PC-9 (cell line): ENCODE measurements at regions not wholly inside any gene's neighbourhood (a gene's known extent, or its start where the extent isn't known, plus 50 kb on each side); places are given as distances from the start of the nearest gene placed in this dataset.

Experiments
- BruUV-seq: library from RNA; stranded (reverse); fragments of 400-500 nt; replicated peaks from 2 replicates; lab custom pipeline; 2021; lab: Mats Ljungman, UMichigan
- CTCF ChIA-PET: fragments of 300-600 bp; sonication (Branson Sonifier 250); formaldehyde crosslinking; loops from one replicate; lab custom pipeline; 2022; ENCODE audit warnings: antibody characterized with exemption; lab: Charles Lee
- POLR2A ChIA-PET: fragments of 300-600 bp; sonication (Branson Sonifier 250); formaldehyde crosslinking; loops from one replicate; lab custom pipeline; 2022; ENCODE audit warnings: antibody characterized with exemption; ENCODE audit not compliant: unreplicated experiment; lab: Charles Lee
- DNase-seq, 2 experiments: peaks; one replicate each; pipeline versions ENCODE4 v3.0.0 to v3.0.0-alpha.2; 2015 to 2022; ENCODE audit warnings: mixed read lengths in 1 of 2
- H2AFZ ChIP-seq: fragments of 200-600 bp; sonication (generic); 2 replicates; pipeline ENCODE4 v1.8.1; 2017; ENCODE audit warnings: antibody characterized with exemption
- H3F3A ChIP-seq: fragments of 200-600 bp; sonication (generic); 2 replicates; pipeline ENCODE4 v1.8.1; 2017; ENCODE audit warnings: antibody characterized with exemption, mild to moderate bottlenecking, low read depth; ENCODE audit not compliant: insufficient read depth
- H3K27ac ChIP-seq: fragments of 200-600 bp; sonication (generic); 2 replicates; pipeline ENCODE4 v1.6.1; 2016; ENCODE audit warnings: mixed run types
- H3K27me3 ChIP-seq: fragments of 200-600 bp; sonication (generic); 2 replicates; pipeline ENCODE4 v1.6.1; 2016; ENCODE audit warnings: low read depth, mixed run types; ENCODE audit not compliant: insufficient read depth
- H3K36me3 ChIP-seq: fragments of 200-600 bp; sonication (generic); 2 replicates; pipeline ENCODE4 v1.6.1; 2016; ENCODE audit warnings: low read depth, mixed run types
- H3K4me1 ChIP-seq: fragments of 200-600 bp; sonication (generic); replicated peaks from 2 replicates; pipeline ENCODE4 v1.6.1; 2016; ENCODE audit warnings: mixed run types; ENCODE audit not compliant: insufficient read depth
- H3K4me2 ChIP-seq: fragments of 200-600 bp; sonication (generic); 2 replicates; pipeline ENCODE4 v1.6.1; 2017; ENCODE audit warnings: mixed run types
- H3K4me3 ChIP-seq: fragments of 200-600 bp; sonication (generic); 2 replicates; pipeline ENCODE4 v1.6.1; 2016; ENCODE audit warnings: mixed run types
- H3K79me2 ChIP-seq: fragments of 200-600 bp; sonication (generic); 2 replicates; pipeline ENCODE4 v1.6.1; 2017; ENCODE audit warnings: low read depth, mixed run types
- H3K9me2 ChIP-seq: fragments of 200-600 bp; sonication (generic); 2 replicates; pipeline ENCODE4 v1.8.1; 2017; ENCODE audit warnings: mild to moderate bottlenecking; ENCODE audit not compliant: insufficient read depth
- H3K9me3 ChIP-seq: fragments of 200-600 bp; sonication (generic); 2 replicates; pipeline ENCODE4 v1.8.1; 2016; ENCODE audit warnings: low read depth; ENCODE audit not compliant: insufficient read depth
- H4K20me1 ChIP-seq: fragments of 200-600 bp; sonication (generic); 2 replicates; pipeline ENCODE4 v1.8.1; 2017; ENCODE audit not compliant: insufficient read depth
- EZH2 ChIP-seq: fragments of 200-600 bp; sonication (generic); IDR thresholded peaks from 2 replicates; pipeline ENCODE4 v1.8.0; 2017; ENCODE audit warnings: antibody characterized with exemption, low read depth
- intact Hi-C: fragments of 100-400 bp; cut with micrococcal nuclease; formaldehyde crosslinking; loops from one replicate; pipeline ENCODE4 v1.10.0; 2022; ENCODE audit not compliant: unreplicated experiment
- TF ChIP-seq, protein P1 (sequence below): fragments of 200-600 bp; sonication (generic); conservative IDR thresholded peaks from 2 replicates; pipeline ENCODE4 v1.6.1; 2017; ENCODE audit warnings: mixed run types, antibody characterized with exemption, mild to moderate bottlenecking, moderate library complexity

DNA sequence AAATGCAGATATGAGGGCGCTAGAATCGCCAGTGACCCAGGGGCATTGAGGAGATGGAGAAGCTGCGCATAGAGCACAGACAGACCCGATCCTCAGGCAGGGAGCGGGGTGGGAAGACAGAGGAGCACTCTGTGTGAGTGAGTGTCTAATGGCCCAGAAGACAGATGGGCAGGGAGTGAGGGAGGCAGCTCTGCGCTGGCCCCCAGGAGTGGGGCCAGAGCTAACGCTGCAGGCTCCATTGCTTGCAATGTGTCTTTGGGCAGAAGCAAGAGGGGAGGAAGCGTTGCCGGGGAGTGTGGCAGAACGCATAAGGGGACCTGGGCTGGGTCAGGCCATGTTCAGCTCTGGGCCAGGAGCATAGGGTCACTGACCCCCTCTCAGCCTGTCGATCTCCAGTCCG, 207.0 kb downstream of the TBXT start:
- CTCF ChIA-PET, result no interaction called here
- TF ChIP-seq EZH2, result no peak
- TF ChIP-seq, protein P1, sequence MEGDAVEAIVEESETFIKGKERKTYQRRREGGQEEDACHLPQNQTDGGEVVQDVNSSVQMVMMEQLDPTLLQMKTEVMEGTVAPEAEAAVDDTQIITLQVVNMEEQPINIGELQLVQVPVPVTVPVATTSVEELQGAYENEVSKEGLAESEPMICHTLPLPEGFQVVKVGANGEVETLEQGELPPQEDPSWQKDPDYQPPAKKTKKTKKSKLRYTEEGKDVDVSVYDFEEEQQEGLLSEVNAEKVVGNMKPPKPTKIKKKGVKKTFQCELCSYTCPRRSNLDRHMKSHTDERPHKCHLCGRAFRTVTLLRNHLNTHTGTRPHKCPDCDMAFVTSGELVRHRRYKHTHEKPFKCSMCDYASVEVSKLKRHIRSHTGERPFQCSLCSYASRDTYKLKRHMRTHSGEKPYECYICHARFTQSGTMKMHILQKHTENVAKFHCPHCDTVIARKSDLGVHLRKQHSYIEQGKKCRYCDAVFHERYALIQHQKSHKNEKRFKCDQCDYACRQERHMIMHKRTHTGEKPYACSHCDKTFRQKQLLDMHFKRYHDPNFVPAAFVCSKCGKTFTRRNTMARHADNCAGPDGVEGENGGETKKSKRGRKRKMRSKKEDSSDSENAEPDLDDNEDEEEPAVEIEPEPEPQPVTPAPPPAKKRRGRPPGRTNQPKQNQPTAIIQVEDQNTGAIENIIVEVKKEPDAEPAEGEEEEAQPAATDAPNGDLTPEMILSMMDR, result no peak
- no peaks in the 10 kb centered on the region for H3K4me1 ChIP-seq

GRCh38 chr6:165959627-165960026, 208.0 kb downstream of the TBXT start:
- Histone ChIP-seq H3K4me1 (no peaks in the 10 kb centered on the region), H3K79me2 (no peaks in the 10 kb centered on the region), H4K20me1 (no peaks in the 10 kb centered on the region), H3F3A (no peaks in the 10 kb centered on the region), H3K4me3 (no peak overlapping the region), H3K4me2 (no peak overlapping the region), H2AFZ (no peak overlapping the region), H3K36me3 (no peaks in the 10 kb centered on the region), H3K9me3 (no peaks in the 10 kb centered on the region), H3K9me2 (no peaks in the 10 kb centered on the region), H3K27ac (no peak overlapping the region), H3K27me3 (peaks cover 62% of the 10 kb centered on the region)
- DNase-seq, result no peak
- intact Hi-C loops, result no loop called here
- ChIA-PET POLR2A (no interaction called here), CTCF (no interaction called here)
- TF ChIP-seq EZH2, result no peak
- TF ChIP-seq, protein P1, result no peak
- no TSS peak for BruUV-seq

More for the DNA sequence above, 207.0 kb downstream of the TBXT start:
- POLR2A ChIA-PET, result no interaction called here
- intact Hi-C loops, result no loop called here
- Histone ChIP-seq H3K4me3 (no peak overlapping the region), H4K20me1 (no peaks in the 10 kb centered on the region), H3K4me2 (no peak overlapping the region), H3K79me2 (no peaks in the 10 kb centered on the region), H3K9me2 (no peaks in the 10 kb centered on the region), H2AFZ (no peak overlapping the region), H3K27ac (no peak overlapping the region), H3F3A (no peaks in the 10 kb centered on the region), H3K27me3 (peaks cover 57% of the 10 kb centered on the region), H3K9me3 (no peaks in the 10 kb centered on the region), H3K36me3 (no peaks in the 10 kb centered on the region)
- DNase-seq, result no peak
- no TSS peak for BruUV-seq

DNA sequence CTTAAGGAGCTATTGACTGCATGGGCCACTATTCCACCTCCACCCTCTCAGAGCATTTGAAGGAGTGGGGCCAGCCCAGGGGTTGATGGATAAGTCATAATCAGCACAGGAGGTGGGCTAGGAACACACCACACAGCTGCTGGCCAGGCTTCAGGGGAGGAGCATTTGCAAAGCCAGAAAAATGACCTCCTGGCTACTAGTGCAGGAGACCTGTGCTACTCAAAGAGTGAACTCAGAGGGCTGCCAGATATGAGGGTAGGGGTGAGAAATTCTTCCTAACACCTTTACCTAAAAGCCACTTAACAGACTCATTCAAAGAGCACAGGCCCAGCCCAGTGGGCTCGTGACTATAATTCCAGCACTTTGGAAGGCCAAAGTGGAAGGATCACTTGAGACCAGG, 210.8 kb downstream of the TBXT start:
- Histone ChIP-seq H3K9me3 (no peaks in the 10 kb centered on the region), H3K4me2 (no peak overlapping the region), H3F3A (no peaks in the 10 kb centered on the region), H3K27ac (no peak overlapping the region), H3K4me1 (no peaks in the 10 kb centered on the region), H3K27me3 (peaks cover 58% of the 10 kb centered on the region), H2AFZ (no peak overlapping the region), H3K4me3 (no peak overlapping the region), H3K9me2 (no peaks in the 10 kb centered on the region), H4K20me1 (no peaks in the 10 kb centered on the region), H3K36me3 (no peaks in the 10 kb centered on the region), H3K79me2 (no peaks in the 10 kb centered on the region)
- no TSS peak for BruUV-seq
- no peak for DNase-seq
- TF ChIP-seq, protein P1, result no peak
- TF ChIP-seq EZH2, result no peak
- POLR2A ChIA-PET, result no interaction called here
- CTCF ChIA-PET, result no interaction called here
- intact Hi-C loops, result no loop called here
